Fibroblast of the aortic adventitia (primary cell): ENCODE measurements at regions not wholly inside any gene's neighbourhood (a gene's known extent, or its start where the extent isn't known, plus 50 kb on each side); places are given as distances from the start of the nearest gene placed in this dataset.

Experiments
- DNase-seq: peaks from one replicate; pipeline ENCODE4 v3.0.0-alpha.2; 2010; ENCODE audit warnings: low read depth
- H3K4me3 ChIP-seq: 2 replicates; pipeline ENCODE4 v1.5.1; 2011; ENCODE audit warnings: low read depth, mild to moderate bottlenecking, control low read depth, low read length, moderate library complexity
- TF ChIP-seq, protein P1 (sequence below): IDR thresholded peaks from 2 replicates; pipeline ENCODE4 v1.5.1; 2011; ENCODE audit warnings: mild to moderate bottlenecking, low read length, control low read depth, inconsistent platforms; ENCODE audit not compliant: insufficient read depth

DNA sequence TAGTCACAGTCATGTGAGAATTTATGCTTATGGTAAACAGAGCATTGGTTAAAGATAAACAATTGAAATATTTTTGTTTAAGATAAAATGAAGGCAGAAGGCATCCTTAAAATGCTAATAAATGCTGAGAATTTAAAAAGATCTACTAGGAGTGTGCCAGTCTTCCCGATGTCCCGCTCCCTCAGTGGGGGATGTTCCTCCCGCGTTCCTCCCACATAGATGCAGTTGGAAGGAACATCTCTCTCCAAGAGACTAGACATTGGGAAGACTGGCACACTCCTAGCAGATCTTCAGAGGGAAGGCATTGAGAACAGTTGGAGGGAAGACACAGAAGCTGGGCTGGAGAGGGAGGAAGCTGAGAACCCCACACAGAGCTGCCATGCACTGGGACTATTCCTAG lies 203.3 kb downstream of the EDN1 start:
- DNase-seq, result no peak
- TF ChIP-seq, protein P1, sequence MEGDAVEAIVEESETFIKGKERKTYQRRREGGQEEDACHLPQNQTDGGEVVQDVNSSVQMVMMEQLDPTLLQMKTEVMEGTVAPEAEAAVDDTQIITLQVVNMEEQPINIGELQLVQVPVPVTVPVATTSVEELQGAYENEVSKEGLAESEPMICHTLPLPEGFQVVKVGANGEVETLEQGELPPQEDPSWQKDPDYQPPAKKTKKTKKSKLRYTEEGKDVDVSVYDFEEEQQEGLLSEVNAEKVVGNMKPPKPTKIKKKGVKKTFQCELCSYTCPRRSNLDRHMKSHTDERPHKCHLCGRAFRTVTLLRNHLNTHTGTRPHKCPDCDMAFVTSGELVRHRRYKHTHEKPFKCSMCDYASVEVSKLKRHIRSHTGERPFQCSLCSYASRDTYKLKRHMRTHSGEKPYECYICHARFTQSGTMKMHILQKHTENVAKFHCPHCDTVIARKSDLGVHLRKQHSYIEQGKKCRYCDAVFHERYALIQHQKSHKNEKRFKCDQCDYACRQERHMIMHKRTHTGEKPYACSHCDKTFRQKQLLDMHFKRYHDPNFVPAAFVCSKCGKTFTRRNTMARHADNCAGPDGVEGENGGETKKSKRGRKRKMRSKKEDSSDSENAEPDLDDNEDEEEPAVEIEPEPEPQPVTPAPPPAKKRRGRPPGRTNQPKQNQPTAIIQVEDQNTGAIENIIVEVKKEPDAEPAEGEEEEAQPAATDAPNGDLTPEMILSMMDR, result no peak
- no peak overlapping the region for H3K4me3 ChIP-seq

DNA sequence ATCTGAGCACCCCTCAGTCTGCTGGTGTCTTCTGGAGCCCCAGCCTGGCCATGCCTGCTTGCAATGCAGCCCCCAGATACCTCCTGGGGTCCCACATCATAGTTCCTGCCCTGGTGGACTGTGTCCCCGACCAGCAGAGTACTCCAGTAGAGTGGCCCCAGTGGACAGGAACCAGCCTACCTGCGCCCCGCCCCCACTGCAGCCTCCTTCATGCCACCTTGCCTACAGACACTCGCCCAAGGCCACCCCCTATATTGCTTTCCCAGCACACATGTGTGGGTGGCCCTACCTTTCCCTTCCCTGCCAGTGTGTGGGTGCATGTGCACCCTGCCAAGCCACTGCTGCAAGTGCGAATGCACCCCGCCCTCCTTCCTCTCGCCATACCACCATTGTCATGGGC lies 204.0 kb downstream of the EDN1 start:
- no peak overlapping the region for H3K4me3 ChIP-seq
- DNase-seq, result no peak
- TF ChIP-seq, protein P1, result no peak

DNA sequence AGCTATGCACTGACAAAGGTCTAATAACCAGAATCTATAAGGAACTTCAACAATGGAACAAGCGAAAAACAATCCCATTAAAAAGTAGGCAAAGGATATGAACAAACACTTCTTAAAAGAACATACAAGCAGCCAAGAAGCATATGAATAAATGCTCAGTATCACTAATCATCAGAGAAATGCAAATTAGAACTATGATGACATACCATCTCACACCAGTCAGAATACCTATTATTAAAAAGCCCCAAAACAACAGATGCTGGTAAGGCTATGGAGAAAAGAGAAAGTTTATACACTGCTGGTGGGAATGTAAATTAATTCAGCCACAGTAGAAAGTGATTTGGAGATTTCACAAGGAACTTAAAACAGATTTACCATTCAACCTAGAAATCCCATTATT lies 211.8 kb downstream of the EDN1 start:
- H3K4me3 ChIP-seq, result no peak overlapping the region
- TF ChIP-seq, protein P1, result no peak
- no peak for DNase-seq

DNA sequence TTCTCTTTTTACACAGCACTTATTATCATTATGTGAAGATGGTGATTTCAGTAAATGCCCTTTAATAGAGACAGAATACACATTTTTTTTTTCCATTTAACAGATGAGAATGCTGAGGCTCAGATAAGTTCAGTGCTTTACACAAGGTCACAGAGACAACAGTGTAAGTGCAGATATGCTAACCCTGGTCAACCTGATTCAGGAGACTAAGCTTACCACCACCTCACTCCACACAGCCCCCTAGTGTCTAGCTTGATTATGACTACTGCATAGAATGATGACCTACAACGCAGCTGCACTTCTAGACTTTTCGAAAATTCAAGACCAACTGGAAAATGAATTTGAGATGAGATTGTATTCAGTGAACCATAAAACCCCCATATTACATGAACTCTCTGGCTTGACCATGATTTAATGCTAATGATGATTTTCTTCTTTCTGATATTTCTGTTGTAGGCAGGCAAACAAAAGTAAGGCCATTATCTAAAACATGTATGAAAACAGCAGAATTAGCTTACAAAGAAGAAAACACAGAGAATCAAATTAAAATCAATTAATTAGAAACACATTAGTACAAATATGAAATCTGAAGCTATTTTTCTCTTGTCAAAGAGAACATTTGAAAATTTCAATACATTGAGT lies 212.1 kb upstream of the PHACTR1 start:
- DNase-seq, result no peak
- no peak overlapping the region for H3K4me3 ChIP-seq
- TF ChIP-seq, protein P1, result peak; percentile 39

DNA sequence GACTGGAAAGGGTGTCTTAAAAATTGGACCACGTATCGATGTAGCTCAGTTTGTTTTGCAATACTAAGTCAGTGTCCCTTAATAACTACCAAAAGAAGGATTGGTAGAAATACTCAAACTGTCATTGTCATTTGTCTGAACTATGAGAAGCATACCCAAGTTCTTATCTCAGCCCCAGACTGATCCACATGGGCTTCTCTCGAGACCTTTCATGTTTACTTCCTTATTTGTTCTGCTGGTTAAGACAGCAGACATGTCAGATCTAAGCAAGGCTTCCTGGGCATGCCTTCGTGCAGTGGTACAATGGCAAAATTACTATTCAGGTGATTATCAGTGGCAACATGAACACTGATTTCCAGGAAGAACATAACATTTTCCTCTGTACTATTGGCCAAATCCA lies 211.1 kb upstream of the PHACTR1 start:
- H3K4me3 ChIP-seq, result no peak overlapping the region
- DNase-seq, result no peak
- TF ChIP-seq, protein P1, result no peak

DNA sequence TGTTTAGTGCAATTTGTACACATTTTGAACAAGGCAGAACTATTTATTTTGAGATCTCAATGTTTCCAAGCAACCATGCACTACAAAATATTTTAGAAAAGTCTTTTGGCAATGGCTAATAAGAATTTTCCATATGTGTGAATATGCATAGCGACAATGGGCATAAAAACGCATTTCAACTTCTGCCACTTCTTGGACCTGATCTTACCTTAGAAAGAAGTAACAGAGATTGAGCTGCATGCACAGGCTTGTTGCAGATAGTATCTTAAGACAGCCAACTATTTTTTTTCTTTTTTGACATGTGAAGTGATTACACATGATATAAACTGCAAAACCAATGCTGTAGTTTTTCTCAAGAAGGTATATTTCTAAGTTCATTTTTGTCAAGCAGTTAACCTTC lies 210.4 kb upstream of the PHACTR1 start:
- DNase-seq, result no peak
- TF ChIP-seq, protein P1, result no peak
- no peak overlapping the region for H3K4me3 ChIP-seq

DNA sequence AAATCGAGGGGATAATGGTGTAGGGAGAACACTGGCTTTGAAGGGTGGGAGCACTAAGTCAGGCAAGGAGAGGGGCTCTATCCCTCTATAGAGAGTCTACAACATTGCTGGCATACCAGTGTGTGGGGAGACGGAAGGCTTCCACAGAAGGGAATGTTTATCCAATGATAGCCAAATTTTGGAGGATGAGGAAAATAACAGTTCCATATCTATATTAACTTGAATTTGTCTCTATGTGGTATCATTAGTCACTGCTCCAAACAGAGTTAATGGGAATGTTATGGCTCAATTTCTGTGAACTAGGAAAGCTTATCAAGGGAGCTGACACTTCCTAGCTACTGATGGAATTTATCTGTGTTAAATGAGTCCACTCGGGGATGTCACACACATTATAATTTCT lies 208.9 kb upstream of the PHACTR1 start:
- no peak for DNase-seq
- TF ChIP-seq, protein P1, result no peak
- H3K4me3 ChIP-seq, result no peak overlapping the region
